Lung (tissue), 11 donors: ENCODE measurements at regions not wholly inside any gene's neighbourhood (a gene's known extent, or its start where the extent isn't known, plus 50 kb on each side); places are given as distances from the start of the nearest gene placed in this dataset.

Source experiments
- ATAC-seq: fragments of 200-7000 bp; cut with Tn5 transposase; one replicate; pipeline ENCODE4 v1.9.1; 2020; ENCODE audit warnings: moderate number of reproducible peaks; ENCODE audit not compliant: insufficient read depth, low FRiP score
- DNase-seq, 3 donors: peaks; one replicate each; pipeline ENCODE4 v3.0.0-alpha.2; 2013 to 2017
- H3K27ac ChIP-seq, 2 donors: one replicate each; pipeline ENCODE4 v1.5.1; 2013; ENCODE audit warnings: mild to moderate bottlenecking in 2 of 2, moderate library complexity in 2 of 2, control low read depth in 1 of 2, inconsistent platforms in 1 of 2, low read depth in 1 of 2, low read length in 1 of 2
- H3K27me3 ChIP-seq, 3 donors: one replicate each; pipeline ENCODE4 v1.5.1; 2013; ENCODE audit warnings: low read length in 2 of 3; ENCODE audit not compliant: control insufficient read depth in 3 of 3, insufficient read depth in 3 of 3
- H3K36me3 ChIP-seq, 4 donors: one replicate each; pipeline ENCODE4 v1.5.1; 2013; ENCODE audit warnings: low read length in 4 of 4, mild to moderate bottlenecking in 1 of 4, moderate library complexity in 1 of 4; ENCODE audit not compliant: control insufficient read depth in 4 of 4, insufficient read depth in 4 of 4
- H3K4me1 ChIP-seq, 5 donors: one replicate each; pipeline ENCODE4 v1.5.1; 2013; ENCODE audit warnings: low read length in 5 of 5, mild to moderate bottlenecking in 2 of 5, moderate library complexity in 1 of 5; ENCODE audit not compliant: control insufficient read depth in 5 of 5, insufficient read depth in 5 of 5
- H3K4me3 ChIP-seq: one replicate; pipeline ENCODE4 v1.5.1; 2013; ENCODE audit warnings: mild to moderate bottlenecking, control low read depth, moderate library complexity
- H3K9ac ChIP-seq, 2 donors: one replicate each; pipeline ENCODE4 v1.5.1; 2013; ENCODE audit warnings: low read length in 2 of 2, control low read depth in 1 of 2; ENCODE audit not compliant: insufficient read depth in 1 of 2
- H3K9me3 ChIP-seq, 4 donors: one replicate each; pipeline ENCODE4 v1.5.1; 2013; ENCODE audit warnings: low read length in 3 of 4, mild to moderate bottlenecking in 1 of 4, moderate library complexity in 1 of 4; ENCODE audit not compliant: control insufficient read depth in 4 of 4, insufficient read depth in 3 of 4
- CTCF ChIP-seq: IDR thresholded peaks from 2 replicates; pipeline ENCODE4 v1.5.1; 2012; ENCODE audit warnings: mild to moderate bottlenecking; ENCODE audit errors: control extremely low read depth, extremely low read depth
- WGBS, 2 donors: extraction: QIAGEN DNeasy Blood & Tissue Kit; methylation state at CpG; one replicate each; pipeline ENCODE4 v1.1.7; 2013; 5-methylcytosine and 5-hydroxymethylcytosine counted together
- donor health status: control.
- donor health status: control.
- donor health status: Bipolar disorder and iron deficiency.
- donor health status: healthy.
- donor health status: DM: yes; HTN: yes; CAD: no.

DNA sequence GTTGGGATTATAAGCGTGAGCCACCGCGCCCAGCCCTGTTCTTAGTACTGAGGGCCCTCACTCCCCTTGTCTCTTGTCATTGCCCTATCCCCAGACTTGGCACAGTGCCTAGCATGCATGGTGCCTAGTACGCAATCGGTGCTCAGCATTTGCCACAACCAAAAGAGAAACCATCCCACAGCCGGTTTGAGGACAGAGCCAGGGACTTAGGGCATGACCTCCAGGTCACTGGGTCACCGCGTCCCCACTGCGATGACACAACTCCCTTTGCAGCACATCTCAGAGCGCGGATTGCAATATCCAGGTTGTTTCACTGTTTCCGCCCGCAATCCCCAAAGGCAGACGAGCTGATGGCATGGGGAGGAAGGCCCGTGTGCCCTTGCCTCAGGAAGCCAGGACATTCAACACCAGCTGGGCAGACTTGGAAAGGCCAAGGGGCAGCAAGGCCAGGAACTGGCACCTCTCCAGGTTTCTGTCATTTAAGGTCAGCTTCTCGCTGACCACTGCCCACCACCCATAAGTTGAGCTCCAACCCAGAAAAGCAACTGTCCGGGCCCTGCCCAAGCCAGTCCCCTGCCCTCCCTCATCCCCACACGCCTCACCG lies 274.5 kb downstream of the MRTFB start:
- Histone ChIP-seq H3K4me3 (no peak overlapping the region), H3K4me1 (peaks cover 0 to 8% (median 0%) of the 10 kb centered on the region in 5 donors), H3K9me3 (peaks cover 0 to 8% (median 4%) of the 10 kb centered on the region in 4 donors), H3K27ac (no peak overlapping the region), H3K27me3 (no peaks in the 10 kb centered on the region), H3K36me3 (no peaks in the 10 kb centered on the region), H3K9ac (no peak overlapping the region)
- ATAC-seq: no peak
- no peak for TF ChIP-seq CTCF
- WGBS, 2 donors: 81% methylated on average over 19 of the region's 19 CpGs
- no peak for DNase-seq

DNA sequence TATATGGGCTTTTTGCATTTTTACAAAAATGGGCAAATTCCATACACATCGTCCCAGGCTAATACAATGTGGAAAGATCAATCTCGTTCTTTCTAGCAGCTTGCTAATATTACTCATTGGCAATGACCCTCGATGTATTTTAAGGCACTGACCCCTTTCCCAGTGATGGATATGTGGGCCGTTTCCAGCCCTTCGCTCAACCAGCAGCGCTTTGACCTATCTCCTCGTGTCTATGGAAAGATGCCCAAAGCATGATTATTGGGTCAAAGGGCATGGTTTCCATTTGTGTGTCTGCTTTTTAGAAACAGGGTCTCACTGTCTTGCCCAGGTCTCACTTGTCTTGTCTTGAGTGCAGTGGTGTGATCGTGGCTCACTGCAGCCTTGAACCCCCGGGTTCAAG lies 273.8 kb downstream of the MRTFB start:
- Histone ChIP-seq H3K36me3 (no peaks in the 10 kb centered on the region), H3K9ac (no peak overlapping the region), H3K4me3 (no peak overlapping the region), H3K27me3 (no peaks in the 10 kb centered on the region), H3K4me1 (peaks cover 0 to 8% (median 0%) of the 10 kb centered on the region in 5 donors), H3K9me3 (peaks cover 0 to 8% (median 4%) of the 10 kb centered on the region in 4 donors), H3K27ac (no peak overlapping the region)
- TF ChIP-seq CTCF: no peak
- DNase-seq (no peak), ATAC-seq (no peak)
- 80 to 87% methylated on average over 9 of the region's 9 CpGs for WGBS, 2 donors

DNA sequence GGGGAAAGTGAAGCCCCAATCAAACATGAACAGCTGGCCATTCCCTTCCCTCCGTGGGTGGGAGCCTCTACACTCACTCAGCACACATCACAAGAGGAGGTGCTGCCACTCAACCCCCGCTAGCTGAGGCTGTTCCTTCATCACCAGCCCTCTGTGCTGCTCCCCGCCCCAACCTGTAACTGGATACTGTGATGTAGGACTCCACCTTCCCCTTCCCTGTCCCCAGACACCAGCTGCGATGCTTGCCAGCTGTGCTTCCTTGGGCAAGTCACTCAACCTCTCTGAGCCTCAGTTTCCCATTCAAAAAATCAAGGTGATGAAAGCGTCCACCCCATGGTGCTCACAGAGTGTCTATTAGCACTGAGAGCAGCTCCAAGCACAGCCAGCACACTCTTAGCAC lies 273.2 kb downstream of the MRTFB start:
- Histone ChIP-seq H3K9me3 (peaks cover 0 to 8% (median 4%) of the 10 kb centered on the region in 4 donors), H3K36me3 (no peaks in the 10 kb centered on the region), H3K4me1 (peaks cover 0 to 8% (median 0%) of the 10 kb centered on the region in 5 donors), H3K27me3 (no peaks in the 10 kb centered on the region), H3K9ac (no peak overlapping the region), H3K4me3 (no peak overlapping the region), H3K27ac (no peak overlapping the region)
- 65 to 66% methylated on average over 5 of the region's 5 CpGs for WGBS, 2 donors
- no peak for ATAC-seq
- DNase-seq: no peak
- no peak for TF ChIP-seq CTCF
